HG03095 (cell line): ENCODE measurements at regions not wholly inside any gene's neighbourhood (a gene's known extent, or its start where the extent isn't known, plus 50 kb on each side); places are given as distances from the start of the nearest gene placed in this dataset.

Source experiments
- ATAC-seq: cut with Tn5 transposase; IDR thresholded peaks from one replicate; pipeline ENCODE4 v1.9.1; 2021; ENCODE audit warnings: moderate library complexity; ENCODE audit not compliant: unreplicated experiment

- no peak for ATAC-seq
Observed at GRCh38 chr12:124240493-124240892, 54.4 kb upstream of the RFLNA start.

GRCh38 chr12:124241776-124242528 is 52.9 kb upstream of the RFLNA start:
- ATAC-seq, result no peak

DNA sequence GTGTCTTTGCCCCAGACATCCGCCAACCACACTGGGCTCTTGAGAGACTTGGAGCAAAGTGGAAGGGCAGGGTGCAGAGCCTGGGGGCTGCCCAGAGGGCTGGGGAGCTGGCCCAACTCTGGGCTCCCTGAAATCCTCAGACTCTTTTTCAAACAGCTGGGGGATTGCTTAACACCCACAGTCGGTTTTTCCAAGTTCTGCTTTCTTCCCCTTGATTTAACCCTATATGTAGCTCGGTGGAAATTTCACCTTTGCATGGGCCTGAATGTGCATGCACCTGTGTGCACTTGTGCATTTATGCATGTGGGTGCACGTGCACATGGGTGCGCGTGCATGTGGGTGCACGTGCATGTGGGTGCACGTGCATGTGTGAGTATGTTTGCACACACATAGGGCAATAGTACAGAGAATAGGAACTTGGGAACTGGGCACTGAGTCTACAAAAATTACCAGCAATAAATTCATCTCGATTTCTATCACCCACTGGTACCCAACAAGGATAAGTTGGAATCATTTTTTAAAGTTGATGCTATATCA is 52.3 kb upstream of the RFLNA start:
- no peak for ATAC-seq

DNA sequence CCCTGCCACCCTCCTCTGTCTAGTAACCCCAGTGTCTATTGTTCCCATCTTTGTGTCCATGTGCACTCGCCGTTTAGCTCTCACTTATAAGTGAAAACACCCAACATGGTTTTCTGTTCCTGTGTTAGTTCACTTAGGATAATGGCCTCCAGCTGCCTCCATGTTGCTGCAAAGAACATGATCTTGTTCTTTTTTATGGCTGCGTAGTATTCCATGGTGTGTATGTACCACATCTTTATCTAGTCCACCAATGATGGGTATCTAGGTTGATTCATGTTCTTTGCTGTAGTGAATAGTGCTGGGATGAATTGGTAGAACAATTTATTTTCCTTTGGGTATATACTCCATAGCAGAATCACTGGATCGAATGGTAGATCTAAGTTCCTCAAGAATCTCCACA is 51.0 kb upstream of the RFLNA start:
- no peak for ATAC-seq
